NCI-H2227 (cell line): ENCODE measurements at regions not wholly inside any gene's neighbourhood (a gene's known extent, or its start where the extent isn't known, plus 50 kb on each side); places are given as distances from the start of the nearest gene placed in this dataset.
A peak's percentile ranks its signal among the peaks of the same experiment; 100 is the strongest.

Experiments used
- DNase-seq: peaks from one replicate; lab custom pipeline; 2025; ENCODE audit not compliant: unreplicated experiment; lab: John Stamatoyannopoulos, UW

DNA sequence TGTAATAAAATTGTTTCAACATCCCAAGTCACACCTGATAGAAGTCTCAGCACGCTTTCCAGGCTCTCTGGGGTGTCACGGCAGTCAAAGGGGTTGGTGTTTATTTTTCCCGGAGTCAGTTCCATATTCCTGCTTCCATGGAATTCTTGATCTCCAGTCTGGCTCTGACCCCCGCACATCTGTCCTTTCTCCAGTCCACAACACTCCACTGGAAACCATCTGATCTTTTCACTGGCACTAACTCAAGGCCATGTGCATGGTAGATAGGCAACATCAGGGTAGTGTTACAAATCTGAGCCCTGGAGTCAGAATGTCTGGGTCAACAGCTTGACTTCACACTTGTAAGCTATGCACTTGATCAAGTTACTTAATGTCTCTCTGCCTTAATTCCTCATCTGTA is 176.2 kb downstream of the WDR11 start:
- no peak for DNase-seq

DNA sequence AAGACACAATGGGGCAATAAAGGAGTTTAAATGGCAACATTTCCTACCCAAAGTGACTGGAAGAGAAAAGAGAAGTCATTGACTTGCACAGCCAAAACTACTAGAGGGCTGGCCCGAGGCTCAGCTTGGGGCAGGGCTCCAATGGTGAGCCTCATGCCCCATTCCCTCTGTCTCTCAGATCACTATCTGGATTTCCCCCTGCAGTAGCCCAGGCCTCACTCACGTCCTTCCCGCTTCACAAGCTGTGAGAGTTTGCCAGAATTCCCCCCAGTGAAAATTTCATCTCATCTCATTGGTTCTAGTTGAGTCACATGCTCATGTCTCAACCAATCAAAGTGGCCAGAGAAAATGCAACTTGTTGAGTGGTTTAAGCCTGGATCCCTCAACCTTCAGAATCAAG is 181.3 kb downstream of the WDR11 start:
- DNase-seq = no peak

DNA sequence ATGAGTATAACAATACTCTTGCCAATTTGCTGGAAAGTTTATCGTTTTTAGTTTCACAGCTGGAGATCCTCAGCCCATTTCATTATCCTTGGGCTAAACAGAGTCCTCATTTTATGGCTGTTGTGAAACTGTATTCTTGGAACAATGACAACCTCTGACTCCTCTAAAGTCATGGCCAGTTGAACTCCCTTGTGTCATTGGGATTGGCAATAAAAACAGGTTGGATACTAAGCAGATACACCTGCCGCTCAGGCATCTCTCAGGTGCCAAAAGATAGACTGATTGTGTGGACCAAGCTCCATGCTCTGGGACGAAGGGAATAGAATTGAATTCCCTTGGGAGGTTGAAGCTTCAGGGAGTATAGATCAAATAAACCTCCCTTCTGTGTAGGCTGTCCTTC is 182.2 kb downstream of the WDR11 start:
- DNase-seq = no peak

DNA sequence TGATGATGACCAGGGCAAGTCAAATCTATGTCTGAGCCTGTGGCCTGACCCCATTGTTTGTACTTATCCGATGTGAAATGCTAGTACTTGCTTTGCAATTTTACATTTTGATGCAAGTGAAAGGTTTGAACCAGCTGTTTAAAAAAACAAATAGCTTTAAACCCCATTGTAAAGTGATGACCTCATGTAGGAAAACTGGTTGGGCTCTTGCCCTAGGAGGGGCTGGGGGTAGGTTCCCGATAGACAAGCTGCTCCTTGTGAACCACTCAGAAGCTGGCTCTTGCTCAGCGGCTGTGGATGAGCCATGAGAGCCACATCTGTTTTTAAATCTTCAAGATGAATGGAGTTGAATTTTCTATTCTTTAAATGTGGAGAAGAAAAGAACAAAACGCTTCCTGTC is 185.3 kb downstream of the WDR11 start:
- no peak for DNase-seq

DNA sequence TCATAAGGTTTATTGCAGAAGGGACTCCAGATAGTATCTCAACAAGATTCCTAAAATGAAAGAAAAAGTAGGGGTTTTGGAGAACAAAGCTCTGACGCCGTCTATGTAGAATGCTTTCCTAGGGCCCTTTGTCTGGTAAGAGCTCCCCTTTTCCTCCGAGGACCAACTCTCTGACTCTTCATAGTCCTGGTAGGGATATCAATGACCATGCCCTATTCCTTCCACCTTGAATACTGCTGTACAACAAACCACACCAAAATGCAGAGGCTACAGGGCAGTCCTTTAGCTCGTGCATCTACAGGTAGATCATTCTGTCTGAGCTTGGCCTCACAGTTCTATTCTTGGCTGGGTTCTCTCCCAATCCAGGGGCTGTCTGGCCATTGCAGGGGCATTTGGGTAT is 190.3 kb downstream of the WDR11 start:
- DNase-seq = no peak

DNA sequence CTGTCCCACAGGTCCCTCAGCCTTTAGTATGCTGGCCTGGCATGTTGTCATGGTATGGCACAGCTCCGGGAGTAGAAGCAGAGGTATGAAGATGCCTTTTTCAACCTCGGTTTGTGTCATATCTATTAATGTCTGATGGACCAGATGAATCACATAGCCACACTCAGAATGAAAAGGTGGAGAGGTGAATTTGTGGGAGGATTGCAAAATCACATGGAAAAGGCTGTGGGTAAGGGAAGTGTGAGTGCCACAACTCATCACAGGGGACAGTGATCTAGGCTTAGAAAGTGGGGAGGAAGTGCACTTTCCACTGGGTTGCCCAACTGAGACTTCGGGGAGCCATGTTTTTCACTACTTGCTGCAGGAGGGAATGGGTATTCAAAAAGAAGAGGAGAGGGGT is 190.7 kb downstream of the WDR11 start:
- DNase-seq = no peak

DNA sequence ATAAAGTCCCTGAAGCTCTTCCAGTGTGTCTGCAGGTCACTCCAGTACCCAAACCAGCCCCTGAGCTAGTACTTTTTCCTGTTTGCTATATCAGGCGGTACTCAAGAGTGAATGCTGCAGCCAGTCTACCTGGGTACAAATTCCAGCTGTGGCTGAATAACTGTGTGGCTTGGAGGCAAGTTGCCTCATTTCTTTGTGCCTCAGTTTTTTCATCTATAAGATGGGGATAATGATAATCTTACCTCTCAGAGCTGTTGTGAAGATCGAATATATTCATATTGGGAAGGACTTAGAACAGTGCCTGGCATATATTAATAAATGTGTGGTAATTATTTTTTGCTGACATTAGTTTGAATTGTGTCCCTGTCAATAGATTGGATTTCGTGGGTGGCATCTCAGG is 191.2 kb downstream of the WDR11 start:
- DNase-seq = no peak

DNA sequence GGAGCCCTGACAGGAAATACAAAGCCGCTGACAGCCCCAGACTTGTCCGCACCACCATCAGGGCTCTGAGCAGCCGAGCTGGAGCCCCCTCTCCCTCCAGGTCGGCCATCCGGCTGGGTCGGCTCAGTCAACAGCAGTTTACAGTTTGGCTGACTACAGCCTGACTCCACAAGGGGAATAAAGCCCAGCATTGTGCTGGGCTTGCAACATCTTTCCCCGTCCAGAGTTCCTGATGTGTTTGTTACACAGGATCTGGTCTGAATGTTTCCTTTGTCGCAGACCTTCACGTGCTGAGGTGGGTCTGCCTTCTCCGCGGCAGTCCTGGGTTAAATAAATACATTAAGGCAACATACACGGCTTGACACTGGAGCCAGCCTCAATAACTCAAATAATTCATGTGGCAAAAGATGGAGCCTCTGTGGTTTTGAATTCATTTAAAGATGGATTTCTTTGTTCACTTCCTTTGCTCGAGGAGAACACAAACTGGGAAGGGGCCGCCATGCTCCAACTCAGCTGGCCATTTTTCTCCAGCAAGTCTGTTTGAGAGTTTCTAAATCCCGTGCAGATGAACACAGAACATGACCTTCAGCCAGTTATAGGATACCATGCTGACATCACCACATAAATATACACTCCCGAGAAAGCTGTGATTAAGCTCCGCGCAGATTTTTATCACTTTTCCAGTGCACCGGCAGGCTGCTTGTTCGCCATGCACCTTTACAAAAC is 192.1 kb downstream of the WDR11 start:
- DNase-seq = peak; percentile 0

DNA sequence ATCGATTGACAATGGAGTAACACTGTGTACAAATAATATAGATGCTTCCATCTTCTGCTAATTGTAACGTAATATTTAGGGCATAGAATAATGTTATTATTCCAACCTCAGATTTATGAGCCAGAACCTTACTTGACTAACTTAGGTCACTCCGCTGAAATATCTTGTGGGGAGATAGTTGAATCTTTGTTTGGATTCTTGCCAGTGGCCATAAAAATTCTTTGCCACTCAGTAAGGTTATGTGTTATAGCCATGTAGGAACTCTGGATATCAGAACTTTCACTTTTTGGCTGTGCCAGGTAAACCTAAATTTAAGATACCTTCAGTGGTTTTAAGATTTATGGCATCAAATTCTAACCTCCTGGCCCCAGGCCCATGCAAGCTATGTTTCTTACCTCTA is 197.6 kb downstream of the WDR11 start:
- DNase-seq = no peak

DNA sequence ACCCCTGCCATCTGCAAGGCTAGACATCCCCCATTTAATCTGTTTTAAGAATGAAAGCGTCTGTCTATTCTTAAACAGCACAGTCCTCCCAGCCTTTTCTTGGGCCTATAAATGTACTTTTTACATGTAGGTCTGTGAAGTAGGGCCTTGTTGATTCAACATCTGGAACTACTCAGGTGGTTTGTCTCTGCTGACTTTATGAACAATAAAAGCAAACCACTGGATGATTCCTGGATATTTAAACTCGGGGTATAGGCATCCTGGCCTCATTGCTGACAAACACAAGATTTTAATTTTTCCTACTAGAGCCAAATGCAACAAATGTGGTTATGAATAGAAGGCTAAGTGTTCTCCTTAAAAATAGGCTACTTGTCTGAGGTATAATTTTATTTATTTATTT is 198.3 kb downstream of the WDR11 start:
- DNase-seq = no peak

DNA sequence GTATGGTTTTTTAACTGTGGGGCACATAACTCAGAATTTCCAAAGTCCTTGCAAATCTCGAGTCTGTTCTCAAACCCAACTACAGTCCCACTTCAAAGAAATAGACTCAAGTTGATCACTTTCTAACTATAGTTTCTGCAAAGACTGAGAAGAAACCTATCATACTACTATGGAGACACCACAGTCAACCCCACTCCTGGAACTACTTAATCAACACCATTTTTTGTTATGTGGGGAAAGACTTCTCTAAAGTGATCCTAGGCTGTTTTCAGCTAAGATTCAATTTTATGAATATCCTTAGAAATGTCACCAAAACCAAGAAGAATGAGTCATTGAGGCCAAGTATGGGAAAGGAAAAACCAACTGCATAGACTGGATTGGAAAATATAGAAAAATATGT is 198.8 kb downstream of the WDR11 start:
- DNase-seq = no peak

DNA sequence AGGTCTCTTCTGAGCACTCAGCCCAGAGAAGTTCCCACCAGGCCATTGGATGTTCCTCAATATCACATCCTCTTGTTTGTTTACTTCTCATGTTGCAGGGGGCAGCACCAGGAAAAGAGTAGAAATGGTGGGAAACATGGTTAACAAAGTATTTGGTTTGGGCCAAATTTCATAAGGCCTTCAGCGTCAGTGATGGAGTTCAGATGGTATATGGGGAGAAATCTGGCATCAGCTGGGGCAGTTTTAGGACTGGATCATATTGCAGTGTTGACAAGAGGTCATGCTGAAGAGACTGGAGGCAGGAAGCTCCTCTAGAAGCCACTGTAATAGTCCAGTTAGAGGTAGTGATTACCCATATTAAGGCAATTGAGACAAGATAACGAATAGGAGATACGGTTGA is 200.0 kb downstream of the WDR11 start:
- DNase-seq = no peak

DNA sequence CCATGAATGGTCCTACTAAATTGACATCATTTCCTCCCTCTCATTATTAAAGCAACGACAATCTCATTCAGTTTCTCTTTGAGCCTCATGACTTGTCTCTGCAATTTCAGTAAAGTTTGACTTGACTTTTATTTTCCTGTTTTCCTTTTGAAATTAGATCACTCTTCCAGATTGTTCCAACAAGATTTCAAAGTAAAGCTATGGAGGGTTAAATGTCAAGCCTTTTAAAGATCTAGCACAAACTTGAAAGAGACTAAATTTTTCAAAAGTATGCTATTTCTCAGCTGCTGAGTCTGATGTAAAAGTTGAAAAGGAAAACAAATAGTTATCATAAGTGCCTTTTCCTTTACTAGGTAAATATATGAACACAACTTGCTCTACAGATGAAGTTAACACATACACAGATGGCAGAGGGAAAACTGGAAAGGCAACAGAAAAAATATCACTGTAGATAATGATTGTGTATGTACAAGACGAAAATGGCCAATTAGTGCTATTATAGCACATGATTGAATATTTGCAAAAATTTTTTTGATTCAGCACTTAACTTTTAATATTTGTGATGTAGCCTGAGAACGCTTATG is 200.6 kb downstream of the WDR11 start:
- no peak for DNase-seq

DNA sequence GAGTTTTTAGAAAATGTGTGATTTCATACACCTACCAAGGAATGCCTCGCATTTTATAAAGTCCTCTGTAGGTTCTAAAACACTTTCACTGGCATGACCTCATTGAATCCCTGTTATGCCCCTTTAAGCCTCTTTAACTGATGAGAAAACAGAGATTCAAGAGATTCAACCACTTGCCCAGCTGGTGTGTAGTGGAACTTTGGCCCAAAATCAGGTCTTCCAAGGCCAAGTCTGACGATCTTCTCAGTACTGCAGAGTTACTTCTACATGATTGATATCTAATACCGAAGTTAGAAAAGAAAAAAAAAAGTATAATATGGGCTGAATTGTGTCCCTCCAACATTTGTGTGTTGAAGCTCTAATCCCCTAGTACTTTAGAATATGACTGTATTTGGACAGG is 202.0 kb downstream of the WDR11 start:
- no peak for DNase-seq

DNA sequence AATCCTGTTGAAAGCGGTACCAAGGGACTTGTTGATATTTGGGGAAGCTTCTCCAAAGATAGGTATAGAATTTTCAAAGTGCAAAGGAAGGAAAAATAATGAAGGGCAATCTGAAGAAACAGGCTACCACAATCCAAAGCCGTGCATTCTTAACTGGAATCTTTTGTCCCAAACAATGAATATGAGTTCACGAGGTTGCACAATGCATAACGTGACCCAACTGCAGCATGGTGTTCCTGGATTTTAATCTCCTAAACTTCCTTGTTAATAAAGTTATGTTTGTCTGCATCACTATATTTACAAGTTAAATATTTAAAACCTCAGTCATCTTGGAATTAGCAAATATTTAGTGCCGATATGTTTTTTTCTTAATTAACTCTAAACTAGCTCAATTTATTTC is 203.7 kb downstream of the WDR11 start:
- no peak for DNase-seq

DNA sequence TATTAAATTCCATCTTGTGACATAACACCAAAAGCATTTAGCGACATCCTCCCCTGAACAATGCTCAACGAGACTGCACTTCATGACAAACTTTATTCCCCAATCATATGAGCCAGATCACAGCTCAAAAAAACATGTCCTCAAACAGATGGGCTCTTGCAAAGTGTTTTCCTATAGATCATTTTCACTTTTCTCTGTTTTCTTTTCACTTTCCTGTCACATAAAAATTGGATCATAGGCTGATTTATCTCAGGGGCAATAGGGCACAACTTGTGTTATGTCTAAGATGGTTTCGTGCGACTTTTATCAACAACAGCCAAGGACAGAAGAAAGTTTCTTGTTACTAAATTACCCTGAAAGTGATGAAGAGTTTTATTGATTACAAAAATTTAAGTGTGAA is 206.1 kb downstream of the WDR11 start:
- DNase-seq = no peak

DNA sequence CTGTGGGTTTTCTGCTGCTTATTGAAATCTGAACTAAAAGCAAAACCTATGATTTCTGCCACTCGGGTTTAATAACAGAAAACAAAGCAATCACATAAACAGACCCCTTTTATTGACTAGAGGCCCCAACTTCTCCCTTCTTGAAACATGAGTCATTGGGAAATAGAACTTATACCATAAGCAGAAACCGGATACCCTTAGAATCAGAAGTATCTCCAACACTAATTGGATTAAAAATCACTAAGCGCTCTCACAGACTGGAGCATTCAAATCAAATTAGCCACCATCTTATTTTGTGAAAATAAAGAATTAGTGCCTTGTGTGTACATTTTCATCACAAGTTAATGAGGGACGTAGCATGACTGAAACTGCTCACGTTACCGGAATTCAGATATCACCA is 206.9 kb downstream of the WDR11 start:
- DNase-seq = no peak

DNA sequence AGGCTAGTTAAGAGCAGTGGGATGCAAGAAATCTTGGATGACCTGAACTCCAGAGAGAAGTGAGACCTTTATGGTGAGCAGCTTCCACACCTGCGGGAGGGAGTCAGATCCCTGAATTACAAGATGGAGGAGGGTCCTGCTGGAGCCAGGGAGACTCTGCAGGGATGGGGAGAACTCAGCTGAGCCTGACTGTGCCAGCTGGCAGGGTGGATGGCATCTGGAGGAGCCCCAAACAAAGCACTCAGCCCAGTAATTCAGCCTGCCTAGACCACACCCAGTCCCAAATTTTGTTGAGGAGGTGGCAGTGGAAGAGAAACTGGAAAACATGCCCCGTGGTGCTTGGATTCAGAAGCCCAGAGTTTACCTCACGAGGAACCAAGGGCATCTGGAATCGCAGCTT is 208.2 kb downstream of the WDR11 start:
- no peak for DNase-seq

DNA sequence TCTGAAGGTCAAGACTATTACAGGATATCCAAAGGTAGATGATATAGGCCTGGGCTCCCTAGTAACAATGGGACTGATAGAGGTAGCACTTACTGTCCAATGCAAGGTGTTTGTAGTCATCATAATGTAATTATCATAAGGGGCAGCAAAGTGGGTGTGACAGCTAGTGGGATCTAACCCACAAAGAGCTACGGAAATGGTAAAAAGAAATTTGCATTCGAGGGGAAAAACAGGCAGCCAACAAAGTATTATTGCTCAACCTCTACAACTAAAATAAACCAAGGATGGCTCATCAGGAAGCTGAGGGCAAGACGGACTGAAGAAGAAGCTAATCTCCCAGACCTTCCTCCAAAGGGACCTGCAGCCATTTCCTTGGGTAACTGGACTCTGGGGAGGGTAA is 211.0 kb downstream of the WDR11 start:
- DNase-seq = no peak

DNA sequence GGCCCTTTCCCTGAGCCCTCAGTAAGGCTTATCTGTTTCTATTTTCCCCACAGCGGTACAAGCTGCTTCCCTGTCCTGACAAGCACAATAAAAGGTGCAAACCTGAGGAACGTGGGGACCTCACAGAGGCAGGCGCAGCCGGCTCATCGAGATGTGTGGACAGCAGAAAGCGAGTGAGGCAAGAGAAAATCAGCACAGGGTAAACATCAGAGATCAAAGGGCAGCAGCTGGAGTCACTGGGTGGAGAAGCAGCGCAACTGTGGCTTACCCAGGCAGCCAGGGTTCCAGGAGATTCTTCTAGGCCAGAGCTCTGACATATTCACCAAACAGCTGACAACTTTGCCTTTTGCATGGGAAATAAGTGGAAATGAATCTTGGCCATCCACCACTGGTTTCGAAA is 212.6 kb downstream of the WDR11 start:
- DNase-seq = no peak

DNA sequence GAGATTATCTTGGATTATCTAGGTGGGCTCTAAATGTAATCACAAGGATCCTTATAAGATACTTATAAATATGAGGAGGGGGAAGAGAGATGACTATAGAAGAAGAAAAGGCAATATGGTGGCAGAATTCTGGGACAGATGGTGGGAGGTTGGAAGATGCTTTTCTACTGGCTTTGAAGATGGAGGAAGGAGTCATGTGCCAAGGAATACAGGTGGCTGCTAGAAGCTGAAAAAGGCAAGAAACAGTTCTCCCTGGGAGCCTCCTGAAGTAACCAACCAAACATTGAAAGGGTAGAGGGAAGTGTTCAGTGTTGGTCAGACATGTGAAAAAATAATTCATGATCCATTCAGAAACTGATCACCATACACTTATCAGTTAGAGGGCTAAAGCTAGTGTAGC is 213.3 kb downstream of the WDR11 start:
- no peak for DNase-seq

DNA sequence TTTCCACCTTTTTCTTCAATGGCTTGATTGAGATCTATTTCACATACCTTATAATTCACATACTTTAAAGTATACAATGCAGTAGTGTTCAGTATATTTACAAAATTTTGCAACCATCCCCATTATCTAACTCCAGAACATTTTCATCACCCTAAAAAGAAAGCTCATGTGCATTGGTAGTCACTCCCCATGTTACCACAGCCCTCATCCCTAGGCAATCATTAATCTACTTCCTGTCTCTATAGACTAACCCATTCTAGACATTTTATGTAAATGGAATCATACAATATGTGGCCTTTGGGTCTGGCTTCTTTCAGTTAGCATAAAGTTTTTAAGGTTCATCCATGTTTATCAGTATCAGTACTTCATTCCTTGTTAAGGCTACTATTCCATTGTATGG is 214.2 kb downstream of the WDR11 start:
- DNase-seq = no peak
